Occipital lobe (tissue), 1 donor: ENCODE measurements at regions not wholly inside any gene's neighbourhood (a gene's known extent, or its start where the extent isn't known, plus 50 kb on each side); places are given as distances from the start of the nearest gene placed in this dataset.
A peak's percentile ranks its signal among the peaks of the same experiment; 100 is the strongest.

ENCODE experiments used
- DNase-seq: peaks from one replicate; lab custom pipeline; 2025; lab: John Stamatoyannopoulos, UW

- no peak for DNase-seq
These were observed 1301.6 kb downstream of the UQCRFS1 start for GRCh38 chr19:27911122-27911898.

GRCh38 chr19:27909861-27910260, 1303.1 kb downstream of the UQCRFS1 start:
- DNase-seq, result no peak

- DNase-seq, result no peak
These were observed 1303.6 kb downstream of the UQCRFS1 start for GRCh38 chr19:27909185-27909840.

- DNase-seq, result peak; percentile 44
These were observed 1306.9 kb downstream of the UQCRFS1 start for GRCh38 chr19:27906081-27906480.

- no peak for DNase-seq
These were observed 1307.9 kb downstream of the UQCRFS1 start for GRCh38 chr19:27905074-27905473.

GRCh38 chr19:27901078-27901477, 1311.9 kb downstream of the UQCRFS1 start:
- DNase-seq, result no peak

GRCh38 chr19:27896091-27896490, 1316.9 kb downstream of the UQCRFS1 start:
- no peak for DNase-seq

- DNase-seq, result no peak
These were observed 1317.8 kb downstream of the UQCRFS1 start for GRCh38 chr19:27894906-27895754.

GRCh38 chr19:27892500-27892899, 1320.5 kb downstream of the UQCRFS1 start:
- DNase-seq, result no peak

GRCh38 chr19:27891411-27891810, 1321.5 kb downstream of the UQCRFS1 start:
- DNase-seq, result no peak

GRCh38 chr19:27890696-27891095, 1322.3 kb downstream of the UQCRFS1 start:
- no peak for DNase-seq

GRCh38 chr19:27890206-27890605, 1322.7 kb downstream of the UQCRFS1 start:
- DNase-seq, result no peak

GRCh38 chr19:27889156-27889555, 1323.8 kb downstream of the UQCRFS1 start:
- no peak for DNase-seq

- no peak for DNase-seq
These were observed 1325.0 kb downstream of the UQCRFS1 start for GRCh38 chr19:27887946-27888345.

- no peak for DNase-seq
These were observed 1327.6 kb downstream of the UQCRFS1 start for GRCh38 chr19:27885359-27885758.

- DNase-seq, result no peak
These were observed 1328.6 kb downstream of the UQCRFS1 start for GRCh38 chr19:27884376-27884775.

- DNase-seq, result no peak
These were observed 1331.7 kb downstream of the UQCRFS1 start for GRCh38 chr19:27881213-27881612.

- no peak for DNase-seq
These were observed 1335.9 kb downstream of the UQCRFS1 start for GRCh38 chr19:27876976-27877512.

GRCh38 chr19:27876489-27876888, 1336.5 kb downstream of the UQCRFS1 start:
- no peak for DNase-seq

GRCh38 chr19:27872370-27872769, 1340.6 kb downstream of the UQCRFS1 start:
- no peak for DNase-seq

GRCh38 chr19:27870293-27870692, 1342.7 kb downstream of the UQCRFS1 start:
- no peak for DNase-seq

GRCh38 chr19:27868007-27868406, 1344.9 kb downstream of the UQCRFS1 start:
- DNase-seq, result no peak
